ENCODE measurements at regions not wholly inside any gene's neighbourhood (a gene's known extent, or its start where the extent isn't known, plus 50 kb on each side); places are given as distances from the start of the nearest gene placed in this dataset.

DNA sequence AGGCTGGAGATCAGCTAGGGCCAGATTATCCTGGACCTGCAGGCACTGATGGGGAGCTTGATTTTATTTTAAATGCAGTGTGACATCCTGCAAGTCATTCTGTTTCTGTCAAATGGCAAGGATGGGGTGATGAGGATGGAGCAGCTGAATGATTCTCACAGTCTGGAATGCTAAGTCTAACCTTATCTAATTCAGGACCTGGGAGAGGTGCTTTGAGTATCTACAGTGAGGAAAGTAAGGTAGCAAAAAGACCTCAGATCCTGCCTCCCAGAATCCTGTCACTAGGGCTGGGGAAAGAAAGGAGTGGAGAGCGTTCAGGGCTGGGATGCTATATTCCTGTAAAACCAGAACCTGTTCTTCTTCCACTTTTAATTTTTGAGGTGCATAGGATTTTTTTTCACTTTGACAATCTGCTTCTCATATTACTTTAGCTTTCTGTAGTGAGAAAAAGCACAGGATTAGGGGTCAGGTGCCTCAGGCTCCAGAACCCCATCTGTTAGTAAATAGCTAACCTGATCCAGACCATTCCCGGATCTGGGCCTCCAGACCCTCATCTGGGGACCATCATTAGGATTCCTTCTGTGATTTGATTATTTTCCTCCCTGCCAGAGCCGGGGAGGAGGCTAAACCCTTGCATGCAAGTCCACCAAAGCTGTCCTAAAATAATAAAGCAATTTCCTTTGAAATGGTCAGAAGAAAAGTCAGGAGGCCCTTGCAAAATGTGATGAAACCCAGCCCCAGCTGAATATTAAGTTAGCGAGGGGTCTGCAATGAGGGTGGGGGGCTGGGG lies 54.7 kb downstream of the ASCL1 start:
- Histone ChIP-seq H3K36me3 (ENCODE audit: control insufficient read depth in 2 of 3, insufficient read depth in 3 of 3, low read length in 3 of 3) (no peaks in the 10 kb centered on the region), H3K27me3 (ENCODE audit: control insufficient read depth, insufficient read depth, low read length) (no peaks in the 10 kb centered on the region), H3K4me1 (ENCODE audit: control insufficient read depth in 2 of 3, insufficient read depth in 2 of 3, low read depth in 1 of 3, low read length in 3 of 3) (no peaks in the 10 kb centered on the region), H3K9ac (ENCODE audit: low read length in 3 of 3) (no peak overlapping the region), H3K4me3 (ENCODE audit: low read length in 3 of 3) (no peak overlapping the region), H3K27ac (ENCODE audit: low read depth in 2 of 2, low read length in 2 of 2) (no peak overlapping the region), H3K9me3 (ENCODE audit: control insufficient read depth in 2 of 3, insufficient read depth in 1 of 3, low read length in 3 of 3) (no peaks in the 10 kb centered on the region)
- intact Hi-C loops (cut with DNase I) = no loop called here
- TF ChIP-seq CTCF (IDR thresholded peaks at IDR 0.05; ENCODE audit: borderline replicate concordance, extremely low read depth, insufficient read depth) = no peak
- DNase-seq (no peak), FAIRE-seq (no peak)

- H3K9ac ChIP-seq (ENCODE audit: low read length in 3 of 3) = no peak overlapping the region
- H3K9me3 ChIP-seq (ENCODE audit: control insufficient read depth in 2 of 3, insufficient read depth in 1 of 3, low read length in 3 of 3) = no peaks in the 10 kb centered on the region
- FAIRE-seq (no peak), DNase-seq (no peak)
- no peaks in the 10 kb centered on the region for H3K4me1 ChIP-seq (ENCODE audit: control insufficient read depth in 2 of 3, insufficient read depth in 2 of 3, low read depth in 1 of 3, low read length in 3 of 3)
- H3K27ac ChIP-seq (ENCODE audit: low read depth in 2 of 2, low read length in 2 of 2) = no peak overlapping the region
- no peaks in the 10 kb centered on the region for H3K27me3 ChIP-seq (ENCODE audit: control insufficient read depth, insufficient read depth, low read length)
- intact Hi-C loops (cut with DNase I) = no loop called here
- no peak overlapping the region for H3K4me3 ChIP-seq (ENCODE audit: low read length in 3 of 3)
- no peaks in the 10 kb centered on the region for H3K36me3 ChIP-seq (ENCODE audit: control insufficient read depth in 2 of 3, insufficient read depth in 3 of 3, low read length in 3 of 3)
- no peak for TF ChIP-seq CTCF (IDR thresholded peaks at IDR 0.05; ENCODE audit: borderline replicate concordance, extremely low read depth, insufficient read depth)
Observed at GRCh38 chr12:103012884-103013283, 55.4 kb downstream of the ASCL1 start.

- no peak overlapping the region for H3K27ac ChIP-seq (ENCODE audit: low read depth in 2 of 2, low read length in 2 of 2)
- FAIRE-seq = no peak
- no peaks in the 10 kb centered on the region for H3K27me3 ChIP-seq (ENCODE audit: control insufficient read depth, insufficient read depth, low read length)
- H3K9ac ChIP-seq (ENCODE audit: low read length in 3 of 3) = no peak overlapping the region
- TF ChIP-seq CTCF (IDR thresholded peaks at IDR 0.05; ENCODE audit: borderline replicate concordance, extremely low read depth, insufficient read depth) = no peak
- H3K4me3 ChIP-seq (ENCODE audit: low read length in 3 of 3) = no peak overlapping the region
- no peaks in the 10 kb centered on the region for H3K4me1 ChIP-seq (ENCODE audit: control insufficient read depth in 2 of 3, insufficient read depth in 2 of 3, low read depth in 1 of 3, low read length in 3 of 3)
- DNase-seq = no peak
- H3K36me3 ChIP-seq (ENCODE audit: control insufficient read depth in 2 of 3, insufficient read depth in 3 of 3, low read length in 3 of 3) = no peaks in the 10 kb centered on the region
- H3K9me3 ChIP-seq (ENCODE audit: control insufficient read depth in 2 of 3, insufficient read depth in 1 of 3, low read length in 3 of 3) = no peaks in the 10 kb centered on the region
- intact Hi-C loops (cut with DNase I) = no loop called here
Observed at GRCh38 chr12:103013741-103014300, 56.3 kb downstream of the ASCL1 start.
